HCT116 (cell line): ENCODE measurements at regions not wholly inside any gene's neighbourhood (a gene's known extent, or its start where the extent isn't known, plus 50 kb on each side); places are given as distances from the start of the nearest gene placed in this dataset.

Source experiments
- EGR1 ChIP-seq: IDR thresholded peaks from 2 replicates; pipeline ENCODE4 v1.6.1; 2012; ENCODE audit warnings: low read depth
- EZH2 ChIP-seq: fragments of 200-600 bp; sonication (generic); IDR thresholded peaks from 2 replicates; pipeline ENCODE4 v1.6.1; 2017; ENCODE audit warnings: antibody characterized with exemption, mixed run types
- POLR2A ChIP-seq: IDR thresholded peaks from 2 replicates; pipeline ENCODE4 v1.7.0; 2011; ENCODE audit warnings: borderline replicate concordance; ENCODE audit not compliant: insufficient read depth, insufficient read length; ENCODE audit errors: extremely low read depth
- POLR2AphosphoS5 ChIP-seq: IDR thresholded peaks from 2 replicates; pipeline ENCODE4 v1.6.1; 2011; ENCODE audit warnings: mild to moderate bottlenecking, low read depth, low read length, moderate library complexity
- SP1 ChIP-seq: IDR thresholded peaks from 2 replicates; pipeline ENCODE4 v1.6.1; 2012; ENCODE audit warnings: low read depth
- TF ChIP-seq, protein P1 (sequence below), 3 experiments: fragments of 200-600 bp in 1 of 3; sonication (generic) in 1 of 3; IDR thresholded peaks in 2 of 3; conservative IDR thresholded peaks in 1 of 3; 2 replicates each; pipeline ENCODE4 v1.5.1; 2012 to 2017; ENCODE audit warnings: low read depth in 2 of 3, low read length in 2 of 3, antibody characterized with exemption in 1 of 3, borderline replicate concordance in 1 of 3, control low read depth in 1 of 3, mild to moderate bottlenecking in 1 of 3, mixed read lengths in 1 of 3, mixed run types in 1 of 3, moderate library complexity in 1 of 3; ENCODE audit not compliant: insufficient read depth in 1 of 3
- TF ChIP-seq, protein P2 (sequence below): IDR thresholded peaks from 2 replicates; pipeline ENCODE4 v1.6.1; 2012; ENCODE audit warnings: low read depth

DNA sequence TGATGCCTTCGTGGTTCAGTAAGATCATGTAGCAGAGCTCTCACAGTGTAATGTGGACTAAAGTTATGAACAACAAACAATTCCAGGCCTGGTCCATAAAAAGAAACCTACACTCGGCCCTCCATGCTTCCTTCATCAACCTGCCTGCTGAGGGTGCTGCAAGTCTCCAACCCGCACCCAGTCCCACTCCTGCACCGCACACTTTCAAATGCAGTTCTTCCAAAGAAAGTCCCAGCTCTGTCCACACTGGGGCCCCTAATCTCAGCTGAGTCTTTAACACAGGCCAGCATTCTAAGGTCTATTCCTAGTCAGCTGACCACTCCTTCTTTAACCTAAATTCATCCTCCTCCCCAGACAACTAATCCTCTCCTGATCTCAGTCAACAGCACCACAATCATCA, 71.5 kb upstream of the NR5A2 start:
- TF ChIP-seq EGR1, result no peak
- no peak for TF ChIP-seq EZH2
- TF ChIP-seq, protein P1, sequence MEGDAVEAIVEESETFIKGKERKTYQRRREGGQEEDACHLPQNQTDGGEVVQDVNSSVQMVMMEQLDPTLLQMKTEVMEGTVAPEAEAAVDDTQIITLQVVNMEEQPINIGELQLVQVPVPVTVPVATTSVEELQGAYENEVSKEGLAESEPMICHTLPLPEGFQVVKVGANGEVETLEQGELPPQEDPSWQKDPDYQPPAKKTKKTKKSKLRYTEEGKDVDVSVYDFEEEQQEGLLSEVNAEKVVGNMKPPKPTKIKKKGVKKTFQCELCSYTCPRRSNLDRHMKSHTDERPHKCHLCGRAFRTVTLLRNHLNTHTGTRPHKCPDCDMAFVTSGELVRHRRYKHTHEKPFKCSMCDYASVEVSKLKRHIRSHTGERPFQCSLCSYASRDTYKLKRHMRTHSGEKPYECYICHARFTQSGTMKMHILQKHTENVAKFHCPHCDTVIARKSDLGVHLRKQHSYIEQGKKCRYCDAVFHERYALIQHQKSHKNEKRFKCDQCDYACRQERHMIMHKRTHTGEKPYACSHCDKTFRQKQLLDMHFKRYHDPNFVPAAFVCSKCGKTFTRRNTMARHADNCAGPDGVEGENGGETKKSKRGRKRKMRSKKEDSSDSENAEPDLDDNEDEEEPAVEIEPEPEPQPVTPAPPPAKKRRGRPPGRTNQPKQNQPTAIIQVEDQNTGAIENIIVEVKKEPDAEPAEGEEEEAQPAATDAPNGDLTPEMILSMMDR (IDR thresholded peaks at IDR 0.05 in 2 of 3, conservative IDR thresholded peaks at IDR 0.05 in 1 of 3; ENCODE audit: borderline replicate concordance in 1 of 3, insufficient read depth in 1 of 3, low read depth in 2 of 3, low read length in 2 of 3), result no peak
- no peak for TF ChIP-seq POLR2AphosphoS5
- no peak for TF ChIP-seq POLR2A
- TF ChIP-seq SP1, result no peak
- TF ChIP-seq, protein P2, sequence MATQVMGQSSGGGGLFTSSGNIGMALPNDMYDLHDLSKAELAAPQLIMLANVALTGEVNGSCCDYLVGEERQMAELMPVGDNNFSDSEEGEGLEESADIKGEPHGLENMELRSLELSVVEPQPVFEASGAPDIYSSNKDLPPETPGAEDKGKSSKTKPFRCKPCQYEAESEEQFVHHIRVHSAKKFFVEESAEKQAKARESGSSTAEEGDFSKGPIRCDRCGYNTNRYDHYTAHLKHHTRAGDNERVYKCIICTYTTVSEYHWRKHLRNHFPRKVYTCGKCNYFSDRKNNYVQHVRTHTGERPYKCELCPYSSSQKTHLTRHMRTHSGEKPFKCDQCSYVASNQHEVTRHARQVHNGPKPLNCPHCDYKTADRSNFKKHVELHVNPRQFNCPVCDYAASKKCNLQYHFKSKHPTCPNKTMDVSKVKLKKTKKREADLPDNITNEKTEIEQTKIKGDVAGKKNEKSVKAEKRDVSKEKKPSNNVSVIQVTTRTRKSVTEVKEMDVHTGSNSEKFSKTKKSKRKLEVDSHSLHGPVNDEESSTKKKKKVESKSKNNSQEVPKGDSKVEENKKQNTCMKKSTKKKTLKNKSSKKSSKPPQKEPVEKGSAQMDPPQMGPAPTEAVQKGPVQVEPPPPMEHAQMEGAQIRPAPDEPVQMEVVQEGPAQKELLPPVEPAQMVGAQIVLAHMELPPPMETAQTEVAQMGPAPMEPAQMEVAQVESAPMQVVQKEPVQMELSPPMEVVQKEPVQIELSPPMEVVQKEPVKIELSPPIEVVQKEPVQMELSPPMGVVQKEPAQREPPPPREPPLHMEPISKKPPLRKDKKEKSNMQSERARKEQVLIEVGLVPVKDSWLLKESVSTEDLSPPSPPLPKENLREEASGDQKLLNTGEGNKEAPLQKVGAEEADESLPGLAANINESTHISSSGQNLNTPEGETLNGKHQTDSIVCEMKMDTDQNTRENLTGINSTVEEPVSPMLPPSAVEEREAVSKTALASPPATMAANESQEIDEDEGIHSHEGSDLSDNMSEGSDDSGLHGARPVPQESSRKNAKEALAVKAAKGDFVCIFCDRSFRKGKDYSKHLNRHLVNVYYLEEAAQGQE, result no peak
